Fibroblast of lung (primary cell): ENCODE measurements at regions not wholly inside any gene's neighbourhood (a gene's known extent, or its start where the extent isn't known, plus 50 kb on each side); places are given as distances from the start of the nearest gene placed in this dataset.

ENCODE experiments used
- DNase-seq, 2 donors: peaks; one replicate each; pipeline versions ENCODE4 v3.0.0 to v3.0.0-alpha.2; 2010; ENCODE audit warnings: low read depth in 2 of 2
- H2AFZ ChIP-seq: 2 replicates; pipeline ENCODE4 v1.5.1; 2012; ENCODE audit warnings: low read length, control low read depth, inconsistent platforms
- H3K27ac ChIP-seq: 2 replicates; pipeline ENCODE4 v1.5.1; 2011; ENCODE audit warnings: low read length, control low read depth; ENCODE audit not compliant: insufficient read depth
- H3K27me3 ChIP-seq: 2 replicates; pipeline ENCODE4 v1.5.1; 2011; ENCODE audit warnings: mild to moderate bottlenecking, low read length; ENCODE audit not compliant: control insufficient read depth, insufficient read depth
- H3K36me3 ChIP-seq: 2 replicates; pipeline ENCODE4 v1.5.1; 2011; ENCODE audit warnings: low read length; ENCODE audit not compliant: control insufficient read depth, insufficient read depth
- H3K4me1 ChIP-seq: 2 replicates; pipeline ENCODE4 v1.5.1; 2011; ENCODE audit warnings: low read length; ENCODE audit not compliant: control insufficient read depth, insufficient read depth; ENCODE audit errors: extremely low read depth
- H3K4me2 ChIP-seq: 2 replicates; pipeline ENCODE4 v1.5.1; 2011; ENCODE audit warnings: low read length, control low read depth; ENCODE audit not compliant: insufficient read depth; ENCODE audit errors: extremely low read depth
- H3K4me3 ChIP-seq, 4 experiments: fragments of 200-600 bp in 1 of 4; sonication (generic) in 1 of 4; replicated peaks in 1 of 4; 2 replicates each; pipeline ENCODE4 v1.5.1; 2011 to 2016; ENCODE audit warnings: low read length in 4 of 4, low read depth in 3 of 4, mild to moderate bottlenecking in 3 of 4, control low read depth in 2 of 4, inconsistent platforms in 1 of 4, mixed read lengths in 1 of 4; ENCODE audit not compliant: insufficient read depth in 1 of 4; ENCODE audit errors: control extremely low read depth in 1 of 4
- H3K79me2 ChIP-seq: 2 replicates; pipeline ENCODE4 v1.5.1; 2012; ENCODE audit warnings: mild to moderate bottlenecking, low read length, inconsistent platforms; ENCODE audit not compliant: control insufficient read depth, insufficient read depth
- H3K9ac ChIP-seq: 2 replicates; pipeline ENCODE4 v1.5.1; 2011; ENCODE audit warnings: mild to moderate bottlenecking, low read length, control low read depth; ENCODE audit not compliant: insufficient read depth
- H3K9me3 ChIP-seq: 2 replicates; pipeline ENCODE4 v1.5.1; 2012; ENCODE audit warnings: low read depth, low read length; ENCODE audit not compliant: control insufficient read depth, insufficient read depth
- H4K20me1 ChIP-seq: 2 replicates; pipeline ENCODE4 v1.5.1; 2011; ENCODE audit warnings: low read length; ENCODE audit not compliant: control insufficient read depth, insufficient read depth; ENCODE audit errors: extremely low read depth
- EZH2 ChIP-seq: IDR thresholded peaks from 2 replicates; pipeline ENCODE4 v1.5.1; 2012; ENCODE audit warnings: low read length, control low read depth, mild to moderate bottlenecking; ENCODE audit errors: missing control alignments
- TF ChIP-seq, protein P1 (sequence below), 2 donors: IDR thresholded peaks in 1 of 2; conservative IDR thresholded peaks in 1 of 2; 1 replicate in 1 of 2; 2 replicates in 1 of 2; pipeline ENCODE4 v1.5.1; 2011 to 2012; ENCODE audit warnings: low read length in 2 of 2, control low read depth in 1 of 2, inconsistent platforms in 1 of 2, low read depth in 1 of 2, mild to moderate bottlenecking in 1 of 2

DNA sequence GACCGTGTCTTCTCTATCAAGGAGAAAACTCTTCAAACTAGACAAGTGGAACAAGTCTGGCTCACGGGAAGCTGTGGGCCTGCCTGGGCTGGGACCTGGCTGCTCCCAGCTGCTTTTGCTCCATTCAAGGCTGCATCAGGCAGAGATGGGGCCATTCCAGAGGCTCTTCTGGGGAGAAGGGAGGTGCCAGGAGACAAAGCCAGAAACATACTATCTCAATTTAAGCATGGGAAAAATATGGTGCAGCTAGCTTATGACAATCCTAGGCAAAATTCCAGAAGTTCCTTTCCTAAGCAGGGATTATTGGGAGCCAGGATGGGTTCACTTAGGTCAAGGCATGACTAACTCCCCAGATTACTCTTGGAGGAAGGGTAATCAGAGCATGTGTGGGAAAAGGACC, 90.8 kb upstream of the SLC2A1 start:
- H3K27me3 ChIP-seq = peaks cover 7% of the 10 kb centered on the region
- no peaks in the 10 kb centered on the region for H3K4me1 ChIP-seq
- no peak overlapping the region for H2AFZ ChIP-seq
- H3K9ac ChIP-seq = no peak overlapping the region
- H4K20me1 ChIP-seq = no peaks in the 10 kb centered on the region
- no peak overlapping the region for H3K4me2 ChIP-seq
- H3K36me3 ChIP-seq = no peaks in the 10 kb centered on the region
- no peak overlapping the region for H3K27ac ChIP-seq
- H3K9me3 ChIP-seq = no peaks in the 10 kb centered on the region
- peak in 1 of 2 donors; percentile 13 for DNase-seq
- no peaks in the 10 kb centered on the region for H3K79me2 ChIP-seq
- H3K4me3 ChIP-seq = no peak overlapping the region
- no peak for TF ChIP-seq EZH2
- TF ChIP-seq, protein P1, sequence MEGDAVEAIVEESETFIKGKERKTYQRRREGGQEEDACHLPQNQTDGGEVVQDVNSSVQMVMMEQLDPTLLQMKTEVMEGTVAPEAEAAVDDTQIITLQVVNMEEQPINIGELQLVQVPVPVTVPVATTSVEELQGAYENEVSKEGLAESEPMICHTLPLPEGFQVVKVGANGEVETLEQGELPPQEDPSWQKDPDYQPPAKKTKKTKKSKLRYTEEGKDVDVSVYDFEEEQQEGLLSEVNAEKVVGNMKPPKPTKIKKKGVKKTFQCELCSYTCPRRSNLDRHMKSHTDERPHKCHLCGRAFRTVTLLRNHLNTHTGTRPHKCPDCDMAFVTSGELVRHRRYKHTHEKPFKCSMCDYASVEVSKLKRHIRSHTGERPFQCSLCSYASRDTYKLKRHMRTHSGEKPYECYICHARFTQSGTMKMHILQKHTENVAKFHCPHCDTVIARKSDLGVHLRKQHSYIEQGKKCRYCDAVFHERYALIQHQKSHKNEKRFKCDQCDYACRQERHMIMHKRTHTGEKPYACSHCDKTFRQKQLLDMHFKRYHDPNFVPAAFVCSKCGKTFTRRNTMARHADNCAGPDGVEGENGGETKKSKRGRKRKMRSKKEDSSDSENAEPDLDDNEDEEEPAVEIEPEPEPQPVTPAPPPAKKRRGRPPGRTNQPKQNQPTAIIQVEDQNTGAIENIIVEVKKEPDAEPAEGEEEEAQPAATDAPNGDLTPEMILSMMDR (conservative IDR thresholded peaks at IDR 0.05 in 1 of 2, IDR thresholded peaks at IDR 0.05 in 1 of 2; ENCODE audit: low read depth in 1 of 2, low read length in 2 of 2) = no peak

DNA sequence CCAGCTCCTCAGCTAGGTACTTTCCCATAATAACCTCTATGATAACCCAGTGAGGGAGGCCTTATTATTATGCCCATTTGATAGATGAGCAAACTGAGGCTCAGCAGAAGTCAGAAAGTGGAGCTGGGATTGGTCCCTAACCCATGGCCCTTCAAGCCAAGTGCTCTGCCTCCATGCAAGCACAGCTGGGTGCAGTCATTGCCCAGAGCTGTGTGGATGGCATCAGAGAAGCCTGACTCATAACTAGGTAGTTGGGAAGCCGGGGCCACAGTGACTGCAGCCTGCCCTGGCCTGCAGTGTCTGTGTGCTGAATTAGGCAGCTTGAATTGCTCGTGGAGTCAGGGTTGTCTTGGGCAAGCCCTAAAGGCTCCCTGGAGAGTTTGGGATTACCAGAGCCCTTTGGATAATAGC, 89.9 kb upstream of the SLC2A1 start:
- Histone ChIP-seq H3K79me2 (no peaks in the 10 kb centered on the region), H3K4me2 (no peak overlapping the region), H3K4me3 (no peak overlapping the region), H4K20me1 (no peaks in the 10 kb centered on the region), H3K9me3 (no peaks in the 10 kb centered on the region), H3K9ac (no peak overlapping the region), H3K4me1 (no peaks in the 10 kb centered on the region), H3K27me3 (peaks cover 7% of the 10 kb centered on the region), H3K27ac (no peak overlapping the region), H3K36me3 (no peaks in the 10 kb centered on the region), H2AFZ (no peak overlapping the region)
- TF ChIP-seq EZH2 = no peak
- TF ChIP-seq, protein P1 (conservative IDR thresholded peaks at IDR 0.05 in 1 of 2, IDR thresholded peaks at IDR 0.05 in 1 of 2; ENCODE audit: low read depth in 1 of 2, low read length in 2 of 2) = no peak
- DNase-seq = no peak

DNA sequence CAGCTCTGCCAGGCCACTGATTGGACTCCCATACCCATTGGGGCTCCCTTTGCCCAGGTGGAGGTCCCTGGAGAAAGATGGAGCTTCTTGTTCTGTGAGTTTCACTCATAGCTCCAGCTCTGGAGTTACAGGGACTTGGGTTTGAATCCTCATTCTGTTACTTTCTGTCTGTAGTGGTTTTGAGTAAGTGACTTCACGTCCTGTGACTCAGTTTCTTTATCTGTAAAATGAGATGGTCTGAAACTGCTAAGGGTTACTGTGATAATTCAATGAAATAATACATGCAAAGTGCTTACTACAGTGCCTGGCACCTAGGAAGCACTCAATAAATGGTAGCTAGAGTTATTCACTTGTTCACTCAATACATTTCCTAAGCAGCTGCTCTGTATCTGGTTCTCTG, 88.5 kb upstream of the SLC2A1 start:
- no peaks in the 10 kb centered on the region for H3K79me2 ChIP-seq
- no peak overlapping the region for H3K4me3 ChIP-seq
- H3K27ac ChIP-seq = no peak overlapping the region
- no peak for DNase-seq
- no peaks in the 10 kb centered on the region for H3K36me3 ChIP-seq
- H3K9ac ChIP-seq = no peak overlapping the region
- H3K4me1 ChIP-seq = no peaks in the 10 kb centered on the region
- TF ChIP-seq, protein P1 (conservative IDR thresholded peaks at IDR 0.05 in 1 of 2, IDR thresholded peaks at IDR 0.05 in 1 of 2; ENCODE audit: low read depth in 1 of 2, low read length in 2 of 2) = no peak
- peaks cover 10% of the 10 kb centered on the region for H3K27me3 ChIP-seq
- H4K20me1 ChIP-seq = no peaks in the 10 kb centered on the region
- H3K4me2 ChIP-seq = no peak overlapping the region
- no peak overlapping the region for H2AFZ ChIP-seq
- H3K9me3 ChIP-seq = no peaks in the 10 kb centered on the region
